ENCODE measurements at regions not wholly inside any gene's neighbourhood (a gene's known extent, or its start where the extent isn't known, plus 50 kb on each side); places are given as distances from the start of the nearest gene placed in this dataset.

DNA sequence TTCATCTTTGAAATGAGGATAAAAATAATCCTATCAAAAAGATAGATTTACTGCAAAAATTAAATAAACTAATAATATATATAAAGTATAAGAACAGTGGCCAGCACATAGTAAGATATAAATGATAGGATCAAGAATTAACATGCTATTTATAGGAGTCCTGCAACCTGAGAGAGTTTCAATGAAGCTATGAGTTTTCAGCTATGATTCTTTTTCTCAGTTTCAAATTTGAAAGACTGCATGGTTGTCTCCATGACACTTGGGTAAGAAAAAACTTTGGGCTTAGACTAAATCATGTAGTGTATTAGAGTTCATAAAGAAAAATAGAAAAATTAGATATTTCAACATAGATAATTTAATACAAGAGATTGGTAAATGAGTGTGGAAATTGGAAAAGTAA, 817.8 kb upstream of the KIF2B start:
- TF ChIP-seq, protein P1, sequence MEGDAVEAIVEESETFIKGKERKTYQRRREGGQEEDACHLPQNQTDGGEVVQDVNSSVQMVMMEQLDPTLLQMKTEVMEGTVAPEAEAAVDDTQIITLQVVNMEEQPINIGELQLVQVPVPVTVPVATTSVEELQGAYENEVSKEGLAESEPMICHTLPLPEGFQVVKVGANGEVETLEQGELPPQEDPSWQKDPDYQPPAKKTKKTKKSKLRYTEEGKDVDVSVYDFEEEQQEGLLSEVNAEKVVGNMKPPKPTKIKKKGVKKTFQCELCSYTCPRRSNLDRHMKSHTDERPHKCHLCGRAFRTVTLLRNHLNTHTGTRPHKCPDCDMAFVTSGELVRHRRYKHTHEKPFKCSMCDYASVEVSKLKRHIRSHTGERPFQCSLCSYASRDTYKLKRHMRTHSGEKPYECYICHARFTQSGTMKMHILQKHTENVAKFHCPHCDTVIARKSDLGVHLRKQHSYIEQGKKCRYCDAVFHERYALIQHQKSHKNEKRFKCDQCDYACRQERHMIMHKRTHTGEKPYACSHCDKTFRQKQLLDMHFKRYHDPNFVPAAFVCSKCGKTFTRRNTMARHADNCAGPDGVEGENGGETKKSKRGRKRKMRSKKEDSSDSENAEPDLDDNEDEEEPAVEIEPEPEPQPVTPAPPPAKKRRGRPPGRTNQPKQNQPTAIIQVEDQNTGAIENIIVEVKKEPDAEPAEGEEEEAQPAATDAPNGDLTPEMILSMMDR (IDR thresholded peaks at IDR 0.05): no peak
- no peak for TF ChIP-seq POLR2A (IDR thresholded peaks at IDR 0.05)

All from thyroid gland (tissue), 4 donors.